ENCODE measurements at regions not wholly inside any gene's neighbourhood (a gene's known extent, or its start where the extent isn't known, plus 50 kb on each side); places are given as distances from the start of the nearest gene placed in this dataset.

DNA sequence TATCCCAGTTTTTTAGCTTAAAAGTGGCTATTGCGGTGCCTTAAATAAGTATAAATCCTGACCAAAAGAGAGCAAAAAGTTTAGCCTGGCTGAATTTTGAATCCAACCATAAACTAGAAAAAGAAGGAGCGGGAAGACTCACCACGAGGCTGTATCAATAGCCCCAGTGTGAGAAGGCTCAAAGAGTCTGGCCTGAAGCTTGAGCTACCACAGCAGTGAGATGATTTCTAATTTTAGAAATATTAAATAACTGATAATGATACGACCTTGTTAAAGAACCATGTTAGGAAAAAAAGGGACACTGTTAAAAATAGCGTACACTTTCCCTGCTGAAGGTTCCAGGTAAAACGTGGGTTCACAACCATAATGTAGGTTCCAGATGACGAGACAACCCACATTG, 134.1 kb upstream of the ZNF462 start:
- TF ChIP-seq RORB (CRISPR knock-in tag; IDR thresholded peaks at IDR 0.05) (no peak), CREB1 (CRISPR knock-in tag; IDR thresholded peaks at IDR 0.05) (no peak), GABPB1 (CRISPR knock-in tag; IDR thresholded peaks at IDR 0.05) (no peak), ZNF232 (CRISPR knock-in tag; IDR thresholded peaks at IDR 0.05) (no peak), CREM (CRISPR knock-in tag; IDR thresholded peaks at IDR 0.05) (no peak), SMAD3 (CRISPR knock-in tag; IDR thresholded peaks at IDR 0.05; ENCODE audit: borderline replicate concordance) (no peak)
- TF ChIP-seq, protein P1, sequence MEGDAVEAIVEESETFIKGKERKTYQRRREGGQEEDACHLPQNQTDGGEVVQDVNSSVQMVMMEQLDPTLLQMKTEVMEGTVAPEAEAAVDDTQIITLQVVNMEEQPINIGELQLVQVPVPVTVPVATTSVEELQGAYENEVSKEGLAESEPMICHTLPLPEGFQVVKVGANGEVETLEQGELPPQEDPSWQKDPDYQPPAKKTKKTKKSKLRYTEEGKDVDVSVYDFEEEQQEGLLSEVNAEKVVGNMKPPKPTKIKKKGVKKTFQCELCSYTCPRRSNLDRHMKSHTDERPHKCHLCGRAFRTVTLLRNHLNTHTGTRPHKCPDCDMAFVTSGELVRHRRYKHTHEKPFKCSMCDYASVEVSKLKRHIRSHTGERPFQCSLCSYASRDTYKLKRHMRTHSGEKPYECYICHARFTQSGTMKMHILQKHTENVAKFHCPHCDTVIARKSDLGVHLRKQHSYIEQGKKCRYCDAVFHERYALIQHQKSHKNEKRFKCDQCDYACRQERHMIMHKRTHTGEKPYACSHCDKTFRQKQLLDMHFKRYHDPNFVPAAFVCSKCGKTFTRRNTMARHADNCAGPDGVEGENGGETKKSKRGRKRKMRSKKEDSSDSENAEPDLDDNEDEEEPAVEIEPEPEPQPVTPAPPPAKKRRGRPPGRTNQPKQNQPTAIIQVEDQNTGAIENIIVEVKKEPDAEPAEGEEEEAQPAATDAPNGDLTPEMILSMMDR (IDR thresholded peaks at IDR 0.05), result no peak
- TF ChIP-seq, protein P2, sequence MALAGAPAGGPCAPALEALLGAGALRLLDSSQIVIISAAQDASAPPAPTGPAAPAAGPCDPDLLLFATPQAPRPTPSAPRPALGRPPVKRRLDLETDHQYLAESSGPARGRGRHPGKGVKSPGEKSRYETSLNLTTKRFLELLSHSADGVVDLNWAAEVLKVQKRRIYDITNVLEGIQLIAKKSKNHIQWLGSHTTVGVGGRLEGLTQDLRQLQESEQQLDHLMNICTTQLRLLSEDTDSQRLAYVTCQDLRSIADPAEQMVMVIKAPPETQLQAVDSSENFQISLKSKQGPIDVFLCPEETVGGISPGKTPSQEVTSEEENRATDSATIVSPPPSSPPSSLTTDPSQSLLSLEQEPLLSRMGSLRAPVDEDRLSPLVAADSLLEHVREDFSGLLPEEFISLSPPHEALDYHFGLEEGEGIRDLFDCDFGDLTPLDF (CRISPR knock-in tag; IDR thresholded peaks at IDR 0.05), result no peak
- TF ChIP-seq, protein P3, sequence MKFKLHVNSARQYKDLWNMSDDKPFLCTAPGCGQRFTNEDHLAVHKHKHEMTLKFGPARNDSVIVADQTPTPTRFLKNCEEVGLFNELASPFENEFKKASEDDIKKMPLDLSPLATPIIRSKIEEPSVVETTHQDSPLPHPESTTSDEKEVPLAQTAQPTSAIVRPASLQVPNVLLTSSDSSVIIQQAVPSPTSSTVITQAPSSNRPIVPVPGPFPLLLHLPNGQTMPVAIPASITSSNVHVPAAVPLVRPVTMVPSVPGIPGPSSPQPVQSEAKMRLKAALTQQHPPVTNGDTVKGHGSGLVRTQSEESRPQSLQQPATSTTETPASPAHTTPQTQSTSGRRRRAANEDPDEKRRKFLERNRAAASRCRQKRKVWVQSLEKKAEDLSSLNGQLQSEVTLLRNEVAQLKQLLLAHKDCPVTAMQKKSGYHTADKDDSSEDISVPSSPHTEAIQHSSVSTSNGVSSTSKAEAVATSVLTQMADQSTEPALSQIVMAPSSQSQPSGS (CRISPR knock-in tag; IDR thresholded peaks at IDR 0.05; ENCODE audit: borderline replicate concordance, low read depth), result no peak
- TF ChIP-seq, protein P4, sequence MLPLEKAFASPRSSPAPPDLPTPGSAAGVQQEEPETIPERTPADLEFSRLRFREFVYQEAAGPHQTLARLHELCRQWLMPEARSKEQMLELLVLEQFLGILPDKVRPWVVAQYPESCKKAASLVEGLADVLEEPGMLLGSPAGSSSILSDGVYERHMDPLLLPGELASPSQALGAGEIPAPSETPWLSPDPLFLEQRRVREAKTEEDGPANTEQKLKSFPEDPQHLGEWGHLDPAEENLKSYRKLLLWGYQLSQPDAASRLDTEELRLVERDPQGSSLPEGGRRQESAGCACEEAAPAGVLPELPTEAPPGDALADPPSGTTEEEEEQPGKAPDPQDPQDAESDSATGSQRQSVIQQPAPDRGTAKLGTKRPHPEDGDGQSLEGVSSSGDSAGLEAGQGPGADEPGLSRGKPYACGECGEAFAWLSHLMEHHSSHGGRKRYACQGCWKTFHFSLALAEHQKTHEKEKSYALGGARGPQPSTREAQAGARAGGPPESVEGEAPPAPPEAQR (CRISPR knock-in tag; IDR thresholded peaks at IDR 0.05), result no peak

All from WTC11 (cell line).